ENCODE measurements at regions not wholly inside any gene's neighbourhood (a gene's known extent, or its start where the extent isn't known, plus 50 kb on each side); places are given as distances from the start of the nearest gene placed in this dataset.

DNA sequence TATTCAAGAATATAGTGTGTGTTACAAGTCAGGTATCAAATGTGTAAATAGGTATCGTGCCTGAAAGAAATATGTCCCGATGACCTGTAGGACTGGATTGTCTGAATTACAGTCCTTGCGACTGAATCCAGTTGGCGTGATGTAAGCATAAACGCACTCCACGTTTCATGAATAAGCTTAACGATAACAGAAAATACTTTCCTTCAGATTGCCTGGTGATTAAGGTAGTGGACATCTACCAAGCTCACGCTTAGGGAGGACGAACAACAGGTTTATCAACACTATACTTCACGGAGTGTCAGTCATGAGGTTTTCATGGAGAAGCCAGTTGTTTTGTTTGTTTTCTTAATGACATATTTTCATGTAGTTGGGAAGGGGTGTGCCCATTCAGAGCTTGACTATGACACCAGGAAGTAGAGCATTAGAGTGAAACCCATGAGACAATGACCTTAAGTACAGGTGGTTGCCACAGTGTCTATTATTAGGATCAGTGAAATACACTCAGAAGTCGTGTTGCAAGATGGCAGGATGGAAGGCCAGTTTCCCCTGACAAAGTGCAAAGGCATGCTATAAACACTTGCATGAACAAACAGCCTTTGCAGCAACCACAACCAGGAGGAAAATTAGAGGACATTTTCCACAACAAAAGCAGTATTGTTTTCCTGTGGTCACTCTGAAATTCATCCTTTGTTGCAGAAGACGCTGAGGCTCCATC, 305.8 kb upstream of the PRDM1 start:
- intact Hi-C loops (cut with DNase I; ENCODE audit: low total_unique reads) = no loop called here
- Histone ChIP-seq H3K27me3 (no peaks in the 10 kb centered on the region), H3K4me3 (no peak overlapping the region), H3K27ac (no peak overlapping the region), H3K36me3 (no peaks in the 10 kb centered on the region), H3K9me3 (no peaks in the 10 kb centered on the region), H3K4me1 (no peaks in the 10 kb centered on the region)
- DNase-seq = no peak
- no peak for TF ChIP-seq POLR2A (IDR thresholded peaks at IDR 0.05)
- TF ChIP-seq, protein P1, sequence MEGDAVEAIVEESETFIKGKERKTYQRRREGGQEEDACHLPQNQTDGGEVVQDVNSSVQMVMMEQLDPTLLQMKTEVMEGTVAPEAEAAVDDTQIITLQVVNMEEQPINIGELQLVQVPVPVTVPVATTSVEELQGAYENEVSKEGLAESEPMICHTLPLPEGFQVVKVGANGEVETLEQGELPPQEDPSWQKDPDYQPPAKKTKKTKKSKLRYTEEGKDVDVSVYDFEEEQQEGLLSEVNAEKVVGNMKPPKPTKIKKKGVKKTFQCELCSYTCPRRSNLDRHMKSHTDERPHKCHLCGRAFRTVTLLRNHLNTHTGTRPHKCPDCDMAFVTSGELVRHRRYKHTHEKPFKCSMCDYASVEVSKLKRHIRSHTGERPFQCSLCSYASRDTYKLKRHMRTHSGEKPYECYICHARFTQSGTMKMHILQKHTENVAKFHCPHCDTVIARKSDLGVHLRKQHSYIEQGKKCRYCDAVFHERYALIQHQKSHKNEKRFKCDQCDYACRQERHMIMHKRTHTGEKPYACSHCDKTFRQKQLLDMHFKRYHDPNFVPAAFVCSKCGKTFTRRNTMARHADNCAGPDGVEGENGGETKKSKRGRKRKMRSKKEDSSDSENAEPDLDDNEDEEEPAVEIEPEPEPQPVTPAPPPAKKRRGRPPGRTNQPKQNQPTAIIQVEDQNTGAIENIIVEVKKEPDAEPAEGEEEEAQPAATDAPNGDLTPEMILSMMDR (IDR thresholded peaks at IDR 0.05) = no peak

DNA sequence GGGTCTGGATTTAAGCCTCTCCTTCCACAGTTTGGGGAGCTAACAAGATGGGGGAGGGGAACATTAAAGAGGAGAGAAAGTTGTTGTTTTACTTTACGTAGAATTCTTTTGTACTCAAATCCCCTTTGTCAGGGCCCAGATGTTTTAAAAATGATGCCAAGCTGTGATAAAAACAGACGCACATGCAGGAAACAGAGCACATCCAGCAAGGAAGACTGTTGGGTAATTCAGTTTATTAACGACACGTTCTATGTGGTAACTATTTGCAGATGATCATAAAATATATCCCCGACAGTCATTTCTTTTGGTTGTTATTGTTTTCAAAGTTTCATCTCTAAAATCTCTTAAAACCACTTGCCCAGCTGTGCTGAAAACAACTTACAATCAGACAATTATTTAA, 307.0 kb upstream of the PRDM1 start:
- H3K36me3 ChIP-seq = no peaks in the 10 kb centered on the region
- no peak for DNase-seq
- H3K4me3 ChIP-seq = no peak overlapping the region
- intact Hi-C loops (cut with DNase I; ENCODE audit: low total_unique reads) = no loop called here
- no peaks in the 10 kb centered on the region for H3K4me1 ChIP-seq
- H3K27me3 ChIP-seq = no peaks in the 10 kb centered on the region
- peak overlapping the region in 1 of 2 donors; percentile 8 for H3K27ac ChIP-seq
- TF ChIP-seq POLR2A (IDR thresholded peaks at IDR 0.05) = no peak
- TF ChIP-seq, protein P1 (IDR thresholded peaks at IDR 0.05) = no peak
- no peaks in the 10 kb centered on the region for H3K9me3 ChIP-seq

DNA sequence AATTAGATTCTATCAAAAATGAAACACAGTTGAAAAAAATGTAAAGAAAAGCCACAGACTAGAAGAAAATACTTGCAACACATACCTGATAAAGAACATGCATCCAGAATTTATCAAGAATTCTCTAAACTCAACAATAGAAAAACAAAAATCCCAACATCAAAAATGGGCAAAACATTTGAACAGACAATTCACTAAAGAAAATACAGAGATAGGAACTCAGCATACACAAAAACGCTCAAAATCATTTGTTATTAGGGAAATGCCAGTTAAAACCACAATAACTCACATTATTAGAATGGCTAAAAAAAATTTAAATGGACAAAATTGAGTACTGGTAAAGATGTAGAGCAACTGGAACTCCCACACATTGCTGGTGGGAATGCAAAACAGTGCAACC, 311.0 kb upstream of the PRDM1 start:
- Histone ChIP-seq H3K4me3 (no peak overlapping the region), H3K27me3 (no peaks in the 10 kb centered on the region), H3K4me1 (no peaks in the 10 kb centered on the region), H3K27ac (no peak overlapping the region), H3K36me3 (no peaks in the 10 kb centered on the region), H3K9me3 (no peaks in the 10 kb centered on the region)
- DNase-seq = no peak
- intact Hi-C loops (cut with DNase I; ENCODE audit: low total_unique reads) = no loop called here
- TF ChIP-seq POLR2A (IDR thresholded peaks at IDR 0.05) = no peak

DNA sequence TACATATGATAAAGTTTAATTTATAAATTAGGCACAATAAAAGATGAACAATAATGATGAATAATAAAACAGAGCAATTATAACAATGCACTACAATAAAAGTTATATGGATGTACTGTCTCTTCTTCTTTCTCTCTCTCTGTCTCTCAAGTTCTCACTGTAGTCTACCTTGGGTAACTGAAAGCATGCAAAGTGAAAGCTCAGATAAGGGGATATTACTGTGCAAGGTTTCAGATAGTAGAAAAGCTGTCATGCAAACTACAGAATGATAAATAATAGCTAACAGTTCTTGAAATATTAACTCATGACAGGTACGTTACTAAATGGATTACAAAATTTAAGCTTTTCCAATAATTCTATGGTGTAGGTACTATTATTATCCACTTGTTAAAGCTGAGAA, 311.9 kb upstream of the PRDM1 start:
- H3K9me3 ChIP-seq = no peaks in the 10 kb centered on the region
- intact Hi-C loops (cut with DNase I; ENCODE audit: low total_unique reads) = no loop called here
- no peak overlapping the region for H3K27ac ChIP-seq
- no peaks in the 10 kb centered on the region for H3K4me1 ChIP-seq
- no peak overlapping the region for H3K4me3 ChIP-seq
- H3K27me3 ChIP-seq = no peaks in the 10 kb centered on the region
- DNase-seq = no peak
- no peak for TF ChIP-seq POLR2A (IDR thresholded peaks at IDR 0.05)
- TF ChIP-seq, protein P1 (IDR thresholded peaks at IDR 0.05) = no peak
- H3K36me3 ChIP-seq = no peaks in the 10 kb centered on the region

DNA sequence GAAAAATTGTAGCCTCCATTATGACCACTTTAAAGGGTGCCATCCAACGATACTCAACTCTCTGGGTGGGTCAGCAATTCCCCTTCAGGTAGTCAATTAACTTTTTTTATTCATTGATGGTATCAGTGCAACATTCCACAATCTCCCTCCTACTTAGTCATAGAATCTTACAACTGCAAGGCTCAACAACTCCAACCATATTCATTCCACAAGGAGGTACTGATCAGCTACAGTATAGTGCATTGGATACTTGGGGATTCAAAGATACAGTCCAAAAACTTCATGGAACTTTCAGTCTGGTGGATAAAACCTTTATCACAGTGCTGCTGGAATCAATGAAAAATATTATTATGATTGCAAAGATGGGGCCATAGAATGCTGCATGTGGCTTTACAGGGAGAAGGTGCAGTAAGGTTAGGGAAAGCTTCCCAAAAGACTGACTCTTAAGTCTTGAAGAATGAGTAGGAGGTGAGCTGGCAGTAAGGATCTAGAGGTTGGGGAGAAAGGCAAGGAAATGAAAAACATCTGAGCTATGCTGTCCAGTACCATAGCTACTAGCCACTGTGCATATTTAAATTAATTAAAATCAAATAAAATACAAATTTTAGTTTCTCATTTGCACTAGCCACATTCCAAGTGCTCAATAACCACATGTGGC, 314.7 kb upstream of the PRDM1 start:
- no peak for DNase-seq
- Histone ChIP-seq H3K36me3 (no peaks in the 10 kb centered on the region), H3K9me3 (no peaks in the 10 kb centered on the region), H3K27me3 (no peaks in the 10 kb centered on the region), H3K27ac (no peak overlapping the region), H3K4me3 (no peak overlapping the region), H3K4me1 (no peaks in the 10 kb centered on the region)
- intact Hi-C loops (cut with DNase I; ENCODE audit: low total_unique reads) = no loop called here
- TF ChIP-seq POLR2A (IDR thresholded peaks at IDR 0.05) = no peak
- TF ChIP-seq, protein P1 (IDR thresholded peaks at IDR 0.05) = no peak
